HFF-Myc (cell line): ENCODE measurements at regions not wholly inside any gene's neighbourhood (a gene's known extent, or its start where the extent isn't known, plus 50 kb on each side); places are given as distances from the start of the nearest gene placed in this dataset.

Experiments
- DNase-seq: peaks from one replicate; pipeline ENCODE4 v3.0.0-alpha.2; 2011; ENCODE audit warnings: low read depth; ENCODE audit errors: extremely low read depth
- H3K4me3 ChIP-seq: replicated peaks from 2 replicates; pipeline ENCODE4 v1.5.1; 2011; ENCODE audit warnings: low read depth, mild to moderate bottlenecking, control low read depth, low read length
- TF ChIP-seq, protein P1 (sequence below): IDR thresholded peaks from 2 replicates; pipeline ENCODE4 v1.5.1; 2012; ENCODE audit warnings: mild to moderate bottlenecking, low read depth, low read length, control low read depth; ENCODE audit errors: missing control alignments

DNA sequence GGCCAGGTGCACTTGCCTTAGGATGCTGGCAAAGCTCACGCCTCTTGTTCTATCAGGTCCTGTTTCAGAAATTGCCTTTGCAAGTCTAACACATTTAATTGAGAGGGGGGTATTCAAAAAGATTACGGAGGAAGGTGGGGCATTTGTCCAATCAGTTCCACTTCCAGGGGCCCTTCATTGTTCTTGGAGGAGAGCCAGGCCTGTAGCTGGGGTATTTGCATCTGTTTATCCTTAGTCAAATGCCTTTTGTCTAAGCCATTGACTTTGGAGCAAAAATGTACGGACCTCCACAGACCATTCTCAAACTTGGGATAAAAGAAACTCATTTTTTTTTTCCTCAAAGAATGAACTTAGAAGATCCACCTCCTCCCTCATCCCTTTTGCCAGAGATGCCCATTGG is 582.0 kb downstream of the BCL11B start:
- no peak for DNase-seq
- TF ChIP-seq, protein P1, sequence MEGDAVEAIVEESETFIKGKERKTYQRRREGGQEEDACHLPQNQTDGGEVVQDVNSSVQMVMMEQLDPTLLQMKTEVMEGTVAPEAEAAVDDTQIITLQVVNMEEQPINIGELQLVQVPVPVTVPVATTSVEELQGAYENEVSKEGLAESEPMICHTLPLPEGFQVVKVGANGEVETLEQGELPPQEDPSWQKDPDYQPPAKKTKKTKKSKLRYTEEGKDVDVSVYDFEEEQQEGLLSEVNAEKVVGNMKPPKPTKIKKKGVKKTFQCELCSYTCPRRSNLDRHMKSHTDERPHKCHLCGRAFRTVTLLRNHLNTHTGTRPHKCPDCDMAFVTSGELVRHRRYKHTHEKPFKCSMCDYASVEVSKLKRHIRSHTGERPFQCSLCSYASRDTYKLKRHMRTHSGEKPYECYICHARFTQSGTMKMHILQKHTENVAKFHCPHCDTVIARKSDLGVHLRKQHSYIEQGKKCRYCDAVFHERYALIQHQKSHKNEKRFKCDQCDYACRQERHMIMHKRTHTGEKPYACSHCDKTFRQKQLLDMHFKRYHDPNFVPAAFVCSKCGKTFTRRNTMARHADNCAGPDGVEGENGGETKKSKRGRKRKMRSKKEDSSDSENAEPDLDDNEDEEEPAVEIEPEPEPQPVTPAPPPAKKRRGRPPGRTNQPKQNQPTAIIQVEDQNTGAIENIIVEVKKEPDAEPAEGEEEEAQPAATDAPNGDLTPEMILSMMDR = no peak
- no peak overlapping the region for H3K4me3 ChIP-seq

DNA sequence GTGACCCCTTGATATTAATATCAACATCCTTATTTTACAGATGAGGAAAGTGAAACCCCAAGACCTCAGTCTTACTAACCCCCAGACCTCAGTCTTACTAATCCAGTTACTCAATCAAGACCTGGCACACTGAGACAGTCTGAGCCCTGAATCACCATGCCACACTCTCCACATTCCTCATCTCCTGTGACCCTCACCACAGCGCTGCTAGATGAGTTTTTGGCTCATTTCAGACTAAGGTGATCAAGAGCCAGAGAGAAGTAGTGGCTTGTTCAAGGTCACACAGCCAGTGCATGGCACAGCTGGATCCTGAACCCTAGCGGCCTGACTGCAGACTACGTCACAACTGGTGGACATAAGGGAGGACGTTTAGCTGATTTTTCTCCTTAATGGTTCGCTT is 579.2 kb downstream of the BCL11B start:
- H3K4me3 ChIP-seq = no peak overlapping the region
- no peak for DNase-seq
- TF ChIP-seq, protein P1 = no peak

DNA sequence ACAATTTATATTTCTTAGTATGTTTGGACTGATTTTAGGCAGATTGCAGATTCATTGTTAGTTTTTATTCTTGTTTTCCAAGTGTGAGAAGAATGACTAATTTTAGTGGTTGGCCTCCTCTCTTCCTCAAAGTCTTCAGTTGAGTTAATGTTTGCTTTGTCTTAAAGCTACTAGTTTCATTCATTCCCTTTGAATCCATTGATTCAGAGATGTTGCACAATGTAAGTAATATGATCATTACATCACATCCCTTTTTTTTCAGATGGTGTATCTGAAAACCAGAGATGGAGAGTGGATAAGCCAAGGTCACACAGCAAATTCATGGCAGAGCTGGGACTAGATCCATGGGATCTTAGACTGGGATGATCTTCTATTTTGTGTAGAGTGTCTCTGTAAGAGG is 577.5 kb downstream of the BCL11B start:
- DNase-seq = no peak
- no peak overlapping the region for H3K4me3 ChIP-seq
- TF ChIP-seq, protein P1 = no peak

DNA sequence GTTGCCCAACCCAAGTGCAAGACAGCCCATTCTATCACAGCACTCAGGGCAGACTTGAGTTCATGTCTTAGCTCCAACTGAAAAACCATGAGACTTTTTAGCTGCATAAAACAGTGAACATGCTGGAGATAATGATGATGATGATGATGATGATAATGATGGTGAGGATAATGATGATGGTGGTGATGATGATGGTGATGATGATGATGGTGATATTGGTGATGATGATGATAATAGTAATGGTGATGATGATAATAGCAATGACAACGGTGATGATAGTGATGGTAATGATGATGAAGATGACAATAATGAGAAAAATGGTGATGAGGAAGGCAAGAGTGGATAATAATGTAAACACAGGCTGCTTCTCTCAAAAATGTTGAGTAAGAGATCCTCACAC is 576.2 kb downstream of the BCL11B start:
- H3K4me3 ChIP-seq = no peak overlapping the region
- DNase-seq = no peak
- TF ChIP-seq, protein P1 = no peak

DNA sequence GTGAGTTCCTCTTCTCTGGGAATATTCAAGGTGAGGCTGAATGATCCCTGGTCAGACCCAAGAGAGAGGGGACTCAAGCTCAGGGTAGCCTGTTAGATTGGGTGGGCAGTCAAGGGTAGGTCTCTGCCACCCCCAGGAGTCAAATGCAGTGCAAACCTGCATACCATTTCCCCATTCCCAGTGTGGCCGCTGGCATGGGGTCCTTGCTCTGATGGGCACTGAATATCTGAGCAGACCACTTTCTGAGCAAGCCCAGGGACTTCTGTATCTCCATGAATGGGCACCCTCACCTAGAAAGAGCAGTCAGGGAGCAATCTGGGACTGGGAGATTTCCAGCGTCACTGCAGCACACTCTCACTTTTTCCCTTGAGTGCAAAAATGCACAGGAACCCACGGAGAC is 573.7 kb downstream of the BCL11B start:
- TF ChIP-seq, protein P1 = no peak
- no peak overlapping the region for H3K4me3 ChIP-seq
- no peak for DNase-seq

DNA sequence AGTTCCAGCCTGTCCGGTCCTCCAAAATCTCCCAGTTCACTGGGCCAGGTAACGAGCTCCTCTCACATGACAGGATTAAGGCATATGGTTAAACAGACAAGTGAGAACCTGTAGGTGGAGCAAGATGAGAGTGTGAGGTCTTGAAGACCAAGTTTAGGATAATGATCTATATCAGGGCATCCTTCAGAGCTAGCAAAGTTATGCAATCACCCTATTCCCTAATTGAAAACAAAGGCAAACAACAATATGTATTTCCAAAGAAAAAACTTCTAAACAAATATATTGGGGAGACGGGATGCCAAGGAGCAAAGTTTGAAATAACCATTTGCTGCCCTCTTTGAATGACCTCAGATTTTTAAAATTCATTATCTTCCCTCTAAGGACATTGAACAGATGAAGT is 571.2 kb downstream of the BCL11B start:
- no peak overlapping the region for H3K4me3 ChIP-seq
- DNase-seq = no peak
- TF ChIP-seq, protein P1 = no peak

DNA sequence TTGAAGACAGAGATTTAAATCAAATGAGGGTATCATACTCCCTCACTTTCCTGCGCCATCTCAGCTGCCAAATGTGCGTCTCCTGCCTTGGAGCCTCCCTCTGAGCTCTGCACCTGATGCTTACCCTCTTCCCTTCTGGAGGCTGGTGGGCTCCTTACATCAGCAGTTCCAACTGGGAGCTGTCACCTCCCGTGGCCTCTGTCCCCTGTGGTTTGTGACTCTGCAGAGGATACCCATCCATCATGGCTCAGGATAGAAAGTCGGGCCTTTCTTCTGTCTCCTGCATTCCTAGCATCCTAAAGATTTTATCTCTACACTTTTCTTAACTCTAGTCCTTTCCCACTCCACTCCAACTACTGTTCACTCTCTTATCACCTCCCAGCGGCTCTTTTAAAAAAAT is 570.6 kb downstream of the BCL11B start:
- no peak overlapping the region for H3K4me3 ChIP-seq
- TF ChIP-seq, protein P1 = no peak
- DNase-seq = no peak
